AG04450 (cell line): ENCODE measurements at regions not wholly inside any gene's neighbourhood (a gene's known extent, or its start where the extent isn't known, plus 50 kb on each side); places are given as distances from the start of the nearest gene placed in this dataset.

Experiments
- CTCF ChIA-PET: fragments of 300-600, 350-600 bp; formaldehyde crosslinking; extraction: SDS; loops from one replicate; lab custom pipeline; 2022; ENCODE audit warnings: antibody characterized with exemption, inconsistent platforms; lab: Charles Lee
- POLR2A ChIA-PET: fragments of 350-600 bp; formaldehyde crosslinking; extraction: SDS; loops from one replicate; lab custom pipeline; 2021; ENCODE audit warnings: antibody characterized with exemption, inconsistent platforms; lab: Yijun Ruan, JAX
- DNase-seq: peaks from one replicate; pipeline ENCODE4 v3.0.0-alpha.2; 2011; ENCODE audit warnings: low read depth, low spot score
- H3K27ac ChIP-seq: one replicate; pipeline ENCODE4 v1.5.1; 2012; ENCODE audit warnings: low read depth, low read length, control low read depth
- H3K27me3 ChIP-seq: one replicate; pipeline ENCODE4 v1.6.0; 2012; ENCODE audit warnings: low read length; ENCODE audit not compliant: control insufficient read depth, insufficient read depth
- H3K4me3 ChIP-seq: 2 replicates; pipeline ENCODE4 v1.5.1; 2011; ENCODE audit warnings: mild to moderate bottlenecking, low read depth, low read length, control low read depth
- H3K9me3 ChIP-seq: 2 replicates; pipeline ENCODE4 v1.5.1; 2012; ENCODE audit warnings: low read length; ENCODE audit not compliant: control insufficient read depth, insufficient read depth
- CTCF ChIP-seq: IDR thresholded peaks from 2 replicates; pipeline ENCODE4 v1.5.1; 2011; ENCODE audit warnings: low read depth, low read length, control low read depth, inconsistent platforms

DNA sequence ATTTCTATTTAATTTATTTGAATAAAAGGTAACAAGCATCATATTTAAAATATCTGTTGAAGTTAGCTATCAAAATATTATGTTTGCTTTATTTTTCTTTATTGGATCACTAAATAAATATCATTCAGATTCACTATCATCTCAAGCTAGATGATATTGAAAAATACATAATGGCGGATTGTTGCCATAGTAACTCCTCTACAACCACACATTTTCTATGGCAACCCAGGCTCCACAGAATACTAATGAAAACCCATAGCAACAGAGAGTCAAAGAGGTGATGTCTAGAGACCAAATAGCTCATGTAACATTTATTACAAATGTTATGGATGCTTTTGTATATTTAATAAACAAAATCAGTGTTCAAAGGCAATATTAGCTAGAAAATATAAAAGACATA lies 148.9 kb upstream of the CDK1 start:
- POLR2A ChIA-PET = no interaction called here

GRCh38 chr10:60627778-60628748 lies 150.2 kb upstream of the CDK1 start:
- H3K9me3 ChIP-seq = no peaks in the 10 kb centered on the region
- no peaks in the 10 kb centered on the region for H3K27me3 ChIP-seq
- no peak overlapping the region for H3K4me3 ChIP-seq
- TF ChIP-seq CTCF = no peak
- ChIA-PET POLR2A (no interaction called here), CTCF (interaction anchor here (2.1 kb wide), 1 partner anchor 18 kb away, joined by 9 read pairs; no protein-coding TSS in a partner anchor)
- no peak for DNase-seq
- H3K27ac ChIP-seq = no peak overlapping the region

More for the DNA sequence above, 148.9 kb upstream of the CDK1 start:
- Histone ChIP-seq H3K27ac (no peak overlapping the region), H3K9me3 (no peaks in the 10 kb centered on the region), H3K27me3 (no peaks in the 10 kb centered on the region), H3K4me3 (no peak overlapping the region)
- DNase-seq = no peak
- TF ChIP-seq CTCF = no peak
- CTCF ChIA-PET = interaction anchor here (2.1 kb wide), 1 partner anchor 17 kb away, joined by 9 read pairs; no protein-coding TSS in a partner anchor

DNA sequence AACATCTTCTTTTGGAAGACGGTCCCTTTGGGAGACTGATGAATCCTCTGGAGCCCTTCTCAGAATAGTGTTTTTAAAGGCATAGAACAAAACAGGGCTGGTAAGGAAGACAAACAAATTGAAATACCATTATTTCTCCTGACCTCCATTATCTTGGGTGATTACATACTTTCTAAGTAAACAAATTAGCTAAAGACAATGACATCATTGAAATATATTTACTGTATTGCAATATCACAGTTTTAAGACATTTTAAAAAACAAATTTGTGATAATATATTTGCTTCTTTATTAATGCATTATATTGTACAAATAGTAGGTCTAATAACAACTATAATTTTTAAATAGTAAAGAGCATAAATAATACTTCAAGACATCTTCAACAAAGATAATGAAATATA lies 152.2 kb upstream of the CDK1 start:
- no peaks in the 10 kb centered on the region for H3K27me3 ChIP-seq
- ChIA-PET POLR2A (interaction anchor here (0.6 kb wide), 1 partner anchor 137 kb away, joined by 3 read pairs; no protein-coding TSS in a partner anchor), CTCF (interaction anchor here (1.1 kb wide), 1 partner anchor 180 kb away, joined by 3 read pairs; no protein-coding TSS in a partner anchor)
- no peak for DNase-seq
- no peak overlapping the region for H3K27ac ChIP-seq
- H3K9me3 ChIP-seq = no peaks in the 10 kb centered on the region
- TF ChIP-seq CTCF = no peak
- H3K4me3 ChIP-seq = no peak overlapping the region

GRCh38 chr10:60623627-60624026 lies 154.7 kb upstream of the CDK1 start:
- H3K27ac ChIP-seq = no peak overlapping the region
- no peaks in the 10 kb centered on the region for H3K27me3 ChIP-seq
- no peak for DNase-seq
- H3K4me3 ChIP-seq = no peak overlapping the region
- TF ChIP-seq CTCF = no peak
- H3K9me3 ChIP-seq = no peaks in the 10 kb centered on the region
- ChIA-PET CTCF (interaction anchor here (1.3 kb wide), 1 partner anchor 23 kb away, joined by 3 read pairs; no protein-coding TSS in a partner anchor), POLR2A (no interaction called here)

DNA sequence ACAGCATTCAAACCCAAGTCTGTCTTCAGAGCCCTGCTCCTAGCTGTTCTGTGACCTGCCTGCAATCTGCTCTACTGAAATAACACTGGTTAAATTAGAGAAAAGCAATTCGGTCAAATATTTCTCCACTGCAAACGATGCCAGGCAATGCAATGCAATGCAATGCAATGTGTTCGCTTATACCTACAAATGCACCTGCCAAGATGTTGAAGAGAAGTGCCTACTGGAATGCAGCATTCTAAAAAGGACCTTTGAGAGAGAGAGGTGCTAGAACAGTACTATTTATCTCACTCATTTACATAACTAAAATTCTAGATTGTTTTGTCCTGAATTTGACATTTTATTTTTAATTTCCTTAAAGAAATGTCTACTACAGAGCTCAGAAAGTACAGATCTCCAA lies 157.3 kb upstream of the CDK1 start:
- no peak overlapping the region for H3K4me3 ChIP-seq
- ChIA-PET POLR2A (no interaction called here), CTCF (no interaction called here)
- H3K9me3 ChIP-seq = no peaks in the 10 kb centered on the region
- no peak for TF ChIP-seq CTCF
- no peak overlapping the region for H3K27ac ChIP-seq
- no peaks in the 10 kb centered on the region for H3K27me3 ChIP-seq
- no peak for DNase-seq
